GM23338 (cell line): ENCODE measurements at regions not wholly inside any gene's neighbourhood (a gene's known extent, or its start where the extent isn't known, plus 50 kb on each side); places are given as distances from the start of the nearest gene placed in this dataset.

ENCODE experiments used
- POLR2AphosphoS5 ChIP-seq: IDR thresholded peaks from 2 replicates; pipeline ENCODE4 v1.6.1; 2016; ENCODE audit warnings: antibody characterized with exemption, low read depth
- TF ChIP-seq, protein P1 (sequence below), 2 experiments: fragments of 200-600 bp in 1 of 2; sonication (generic) in 1 of 2; conservative IDR thresholded peaks; 2 replicates each; pipeline versions ENCODE4 v1.5.1 to v1.6.1; 2016 to 2017; ENCODE audit warnings: antibody characterized with exemption in 2 of 2, low read depth in 2 of 2, mild to moderate bottlenecking in 2 of 2, moderate library complexity in 1 of 2

- TF ChIP-seq, protein P1, sequence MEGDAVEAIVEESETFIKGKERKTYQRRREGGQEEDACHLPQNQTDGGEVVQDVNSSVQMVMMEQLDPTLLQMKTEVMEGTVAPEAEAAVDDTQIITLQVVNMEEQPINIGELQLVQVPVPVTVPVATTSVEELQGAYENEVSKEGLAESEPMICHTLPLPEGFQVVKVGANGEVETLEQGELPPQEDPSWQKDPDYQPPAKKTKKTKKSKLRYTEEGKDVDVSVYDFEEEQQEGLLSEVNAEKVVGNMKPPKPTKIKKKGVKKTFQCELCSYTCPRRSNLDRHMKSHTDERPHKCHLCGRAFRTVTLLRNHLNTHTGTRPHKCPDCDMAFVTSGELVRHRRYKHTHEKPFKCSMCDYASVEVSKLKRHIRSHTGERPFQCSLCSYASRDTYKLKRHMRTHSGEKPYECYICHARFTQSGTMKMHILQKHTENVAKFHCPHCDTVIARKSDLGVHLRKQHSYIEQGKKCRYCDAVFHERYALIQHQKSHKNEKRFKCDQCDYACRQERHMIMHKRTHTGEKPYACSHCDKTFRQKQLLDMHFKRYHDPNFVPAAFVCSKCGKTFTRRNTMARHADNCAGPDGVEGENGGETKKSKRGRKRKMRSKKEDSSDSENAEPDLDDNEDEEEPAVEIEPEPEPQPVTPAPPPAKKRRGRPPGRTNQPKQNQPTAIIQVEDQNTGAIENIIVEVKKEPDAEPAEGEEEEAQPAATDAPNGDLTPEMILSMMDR (conservative IDR thresholded peaks at IDR 0.05; ENCODE audit: low read depth in 2 of 2): no peak
- no peak for TF ChIP-seq POLR2AphosphoS5
Measured at GRCh38 chr2:95670167-95670566, 78.4 kb downstream of the TRIM43 start.
